H1 (cell line): ENCODE measurements at regions not wholly inside any gene's neighbourhood (a gene's known extent, or its start where the extent isn't known, plus 50 kb on each side); places are given as distances from the start of the nearest gene placed in this dataset.

Source experiments
- CTCF ChIA-PET: fragments of 300-600 bp; sonication (Branson Sonifier 250); formaldehyde crosslinking; loops from one replicate; lab custom pipeline; 2021; ENCODE audit not compliant: partially characterized antibody; lab: Charles Lee
- POLR2A ChIA-PET: fragments of 300-600 bp; sonication (Branson Sonifier 250); formaldehyde crosslinking; loops from one replicate; lab custom pipeline; 2021; ENCODE audit warnings: inconsistent platforms; ENCODE audit not compliant: partially characterized antibody; lab: Charles Lee
- DNase-seq, 2 experiments: peaks; one replicate each; pipeline versions ENCODE4 v3.0.0 to v3.0.0-alpha.2; 2010 to 2022; ENCODE audit warnings: low spot score in 2 of 2, low read depth in 1 of 2, mixed read lengths in 1 of 2
- FAIRE-seq: peaks from 2 replicates; lab custom pipeline; 2011; peaks lifted over from hg19 to GRCh38; lab: Jason Lieb, UNC
- H2AFZ ChIP-seq: 2 replicates; pipeline ENCODE4 v1.8.1; 2012; ENCODE audit warnings: low read length, inconsistent platforms
- H2AK5ac ChIP-seq: 2 replicates; pipeline ENCODE4 v1.6.1; 2013; ENCODE audit warnings: low read depth, low read length
- H2BK120ac ChIP-seq: replicated peaks from 2 replicates; pipeline ENCODE3; 2013; ENCODE audit warnings: low read depth, low read length, inconsistent platforms
- H2BK12ac ChIP-seq: 2 replicates; pipeline ENCODE4 v1.6.1; 2013; ENCODE audit warnings: low read depth, low read length
- H2BK15ac ChIP-seq: 2 replicates; pipeline ENCODE4 v1.6.1; 2013; ENCODE audit warnings: low read length
- H2BK20ac ChIP-seq: 2 replicates; pipeline ENCODE4 v1.6.1; 2013; ENCODE audit warnings: low read length
- H2BK5ac ChIP-seq: 2 replicates; pipeline ENCODE4 v1.6.1; 2013; ENCODE audit warnings: low read depth, low read length
- H3K14ac ChIP-seq: 2 replicates; pipeline ENCODE4 v1.6.1; 2013; ENCODE audit warnings: inconsistent platforms; ENCODE audit not compliant: insufficient read length
- H3K18ac ChIP-seq: 2 replicates; pipeline ENCODE4 v1.6.1; 2013; ENCODE audit warnings: low read length; ENCODE audit errors: extremely low read depth
- H3K23ac ChIP-seq: 2 replicates; pipeline ENCODE4 v1.6.1; 2013; ENCODE audit warnings: inconsistent platforms; ENCODE audit not compliant: insufficient read length
- H3K23me2 ChIP-seq: 2 replicates; pipeline ENCODE4 v1.6.1; 2013; ENCODE audit warnings: low read depth, low read length
- H3K27ac ChIP-seq: 2 replicates; pipeline ENCODE4 v1.6.1; 2011; ENCODE audit warnings: low read depth, low read length, inconsistent platforms
- H3K27me3 ChIP-seq, 4 experiments: replicated peaks in 1 of 4; 1 replicate in 1 of 4; 2 replicates in 3 of 4; pipeline versions ENCODE4 v1.6.1 to v1.8.1; 2011 to 2013; ENCODE audit warnings: low read length in 3 of 4, mild to moderate bottlenecking in 3 of 4, inconsistent platforms in 2 of 4, mixed read lengths in 2 of 4, moderate library complexity in 1 of 4; ENCODE audit not compliant: control insufficient read depth in 3 of 4, insufficient read depth in 3 of 4; ENCODE audit errors: extremely low read depth in 1 of 4
- H3K36me3 ChIP-seq, 4 experiments: 2 replicates each; pipeline versions ENCODE4 v1.6.1 to v1.8.1; 2011 to 2013; ENCODE audit warnings: mild to moderate bottlenecking in 4 of 4, low read length in 3 of 4, moderate library complexity in 2 of 4, control low read depth in 1 of 4, inconsistent platforms in 1 of 4; ENCODE audit not compliant: insufficient read depth in 4 of 4, control insufficient read depth in 2 of 4
- H3K4ac ChIP-seq: replicated peaks from 2 replicates; pipeline ENCODE3; 2013; ENCODE audit warnings: low read length, low read depth, mixed read lengths, inconsistent platforms; ENCODE audit not compliant: insufficient read length
- H3K4me1 ChIP-seq, 4 experiments: replicated peaks in 1 of 4; 1 replicate in 1 of 4; 2 replicates in 3 of 4; pipeline versions ENCODE4 v1.6.1 to v1.8.1; 2011 to 2013; ENCODE audit warnings: low read length in 3 of 4, inconsistent platforms in 2 of 4, mixed read lengths in 1 of 4; ENCODE audit not compliant: insufficient read depth in 4 of 4, control insufficient read depth in 3 of 4
- H3K4me2 ChIP-seq, 2 experiments: 2 replicates each; pipeline versions ENCODE4 v1.6.1 to v1.8.1; 2011 to 2013; ENCODE audit warnings: low read depth in 2 of 2, low read length in 2 of 2, control low read depth in 1 of 2, inconsistent platforms in 1 of 2, mild to moderate bottlenecking in 1 of 2; ENCODE audit not compliant: insufficient read depth in 1 of 2
- H3K4me3 ChIP-seq, 4 experiments: fragments of 200-600, 300-600 bp in 1 of 4; sonication (generic), shearing (Covaris generic), sonication (Bioruptor Twin) in 1 of 4; 2 replicates each; pipeline versions ENCODE4 v1.5.1 to v1.8.1; 2011 to 2016; ENCODE audit warnings: low read length in 4 of 4, low read depth in 3 of 4, control low read depth in 2 of 4, inconsistent platforms in 2 of 4, mild to moderate bottlenecking in 2 of 4, mixed read lengths in 1 of 4, moderate library complexity in 1 of 4; ENCODE audit not compliant: insufficient read depth in 2 of 4; ENCODE audit errors: extremely low read depth in 1 of 4
- H3K56ac ChIP-seq: replicated peaks from 2 replicates; pipeline ENCODE3; 2013; ENCODE audit warnings: low read depth, mild to moderate bottlenecking, mixed read lengths, low read length, inconsistent platforms; ENCODE audit not compliant: insufficient read length
- H3K79me1 ChIP-seq: 2 replicates; pipeline ENCODE4 v1.6.1; 2013; ENCODE audit warnings: low read depth, low read length, control low read depth
- H3K79me2 ChIP-seq, 2 experiments: 2 replicates each; pipeline versions ENCODE4 v1.6.1 to v1.8.1; 2012 to 2013; ENCODE audit warnings: low read length in 2 of 2, mild to moderate bottlenecking in 2 of 2, inconsistent platforms in 1 of 2; ENCODE audit not compliant: insufficient read depth in 2 of 2, control insufficient read depth in 1 of 2
- H3K9ac ChIP-seq, 4 experiments: replicated peaks in 1 of 4; 1 replicate in 1 of 4; 2 replicates in 3 of 4; pipeline versions ENCODE4 v1.6.1 to v1.8.1; 2011 to 2013; ENCODE audit warnings: low read depth in 3 of 4, low read length in 3 of 4, control low read depth in 2 of 4, mild to moderate bottlenecking in 2 of 4, moderate library complexity in 2 of 4, inconsistent platforms in 1 of 4; ENCODE audit errors: extremely low read depth in 1 of 4
- H3K9me3 ChIP-seq, 2 experiments: 2 replicates each; pipeline versions ENCODE4 v1.6.1 to v1.8.1; 2012 to 2013; ENCODE audit warnings: mild to moderate bottlenecking in 2 of 2, moderate library complexity in 2 of 2, control low read depth in 1 of 2, inconsistent platforms in 1 of 2, low read depth in 1 of 2, low read length in 1 of 2, mixed read lengths in 1 of 2; ENCODE audit not compliant: insufficient read depth in 2 of 2
- H4K20me1 ChIP-seq, 2 experiments: replicated peaks in 1 of 2; 2 replicates each; pipeline versions ENCODE3 to v1.8.1; 2011 to 2013; ENCODE audit warnings: inconsistent platforms in 2 of 2, low read length in 2 of 2, mild to moderate bottlenecking in 1 of 2; ENCODE audit not compliant: insufficient read depth in 2 of 2, control insufficient read depth in 1 of 2
- H4K5ac ChIP-seq: 2 replicates; pipeline ENCODE4 v1.6.1; 2013; ENCODE audit warnings: low read length, low read depth, mixed read lengths, inconsistent platforms; ENCODE audit not compliant: insufficient read length
- H4K8ac ChIP-seq: 2 replicates; pipeline ENCODE4 v1.8.0; 2013; ENCODE audit warnings: mild to moderate bottlenecking, moderate library complexity, low read length, inconsistent platforms; ENCODE audit not compliant: insufficient read depth; ENCODE audit errors: extremely low read depth
- H4K91ac ChIP-seq: replicated peaks from 2 replicates; pipeline ENCODE3; 2013; ENCODE audit warnings: low read length, mixed read lengths, inconsistent platforms; ENCODE audit not compliant: insufficient read length
- BACH1 ChIP-seq: IDR thresholded peaks from 2 replicates; pipeline ENCODE4 v1.6.1; 2012; ENCODE audit warnings: low read length, improper control_type of control experiment
- BCL11A ChIP-seq, 2 experiments: IDR thresholded peaks; one replicate each; pipeline ENCODE4 v1.6.1; 2011; ENCODE audit warnings: low read depth in 2 of 2, low read length in 2 of 2, mild to moderate bottlenecking in 2 of 2
- GTF2F1 ChIP-seq: IDR thresholded peaks from 2 replicates; pipeline ENCODE4 v1.6.1; 2012; ENCODE audit warnings: low read depth, low read length, improper control_type of control experiment, borderline replicate concordance
- HDAC2 ChIP-seq, 2 experiments: fragments of 300-600 bp in 1 of 2; sonication (generic) in 1 of 2; IDR thresholded peaks; 2 replicates each; pipeline ENCODE4 v1.6.1; 2011 to 2012; ENCODE audit warnings: low read depth in 2 of 2, low read length in 2 of 2, mild to moderate bottlenecking in 2 of 2, moderate library complexity in 2 of 2, borderline replicate concordance in 1 of 2, inconsistent platforms in 1 of 2
- JUN ChIP-seq: IDR thresholded peaks from 2 replicates; pipeline ENCODE4 v1.6.1; 2011; ENCODE audit warnings: low read depth, mild to moderate bottlenecking, improper control_type of control experiment, low read length
- KDM5A ChIP-seq: fragments of 200-600 bp; IDR thresholded peaks from 2 replicates; pipeline ENCODE4 v1.7.1; 2012; ENCODE audit warnings: mild to moderate bottlenecking, low read length, inconsistent platforms, mixed read lengths
- NANOG ChIP-seq: IDR thresholded peaks from 2 replicates; pipeline ENCODE4 v1.6.1; 2011; ENCODE audit warnings: low read length, low read depth, mild to moderate bottlenecking, inconsistent platforms; ENCODE audit not compliant: insufficient read depth, poor library complexity, severe bottlenecking
- RNF2 ChIP-seq: fragments of 200-900, 300-1000 bp; sonication (generic); IDR thresholded peaks from 2 replicates; pipeline ENCODE4 v1.7.1; 2016; ENCODE audit warnings: borderline replicate concordance, low read depth, mild to moderate bottlenecking, antibody characterized with exemption, low read length; ENCODE audit not compliant: poor library complexity, severe bottlenecking; ENCODE audit errors: missing control alignments
- YY1 ChIP-seq: IDR thresholded peaks from 2 replicates; pipeline ENCODE4 v1.6.1; 2011; ENCODE audit warnings: low read depth, mild to moderate bottlenecking, low read length
- ZNF274 ChIP-seq: IDR thresholded peaks from 2 replicates; pipeline ENCODE4 v1.7.0; 2012; ENCODE audit warnings: low read length, borderline replicate concordance; ENCODE audit errors: extremely low read depth
- WGBS, 2 experiments: shearing (Covaris generic) in 1 of 2; methylation state at CpG; one replicate each; pipeline versions ENCODE4 v1.1.6 to v1.1.7; 2013 to 2015; ENCODE audit warnings: low lambda C conversion rate in 2 of 2, mixed read lengths in 2 of 2, inconsistent platforms in 1 of 2, low coverage in 1 of 2, missing lambda C conversion rate in 1 of 2; ENCODE audit not compliant: insufficient replicate concordance in 2 of 2, insufficient coverage in 1 of 2, insufficient read length in 1 of 2; ENCODE audit errors: extremely low coverage in 1 of 2, missing lambda C conversion rate in 1 of 2; 5-methylcytosine and 5-hydroxymethylcytosine counted together
- TF ChIP-seq, protein P1 (sequence below): IDR thresholded peaks from 2 replicates; pipeline ENCODE4 v1.6.1; 2011; ENCODE audit warnings: low read length, improper control_type of control experiment

GRCh38 chr2:181176540-181176939, 196.1 kb downstream of the UBE2E3 start:
- Histone ChIP-seq H2BK20ac (no peak overlapping the region), H3K36me3 (no peaks in the 10 kb centered on the region), H3K4me2 (no peak overlapping the region), H4K20me1 (no peaks in the 10 kb centered on the region), H3K4ac (no peak overlapping the region), H4K91ac (no peak overlapping the region), H3K14ac (no peak overlapping the region), H3K23me2 (no peaks in the 10 kb centered on the region), H3K56ac (no peak overlapping the region), H3K23ac (no peak overlapping the region), H3K9ac (no peak overlapping the region), H2AK5ac (no peak overlapping the region), H2BK5ac (no peak overlapping the region), H3K79me2 (no peaks in the 10 kb centered on the region), H3K27ac (no peak overlapping the region), H2BK120ac (no peak overlapping the region), H3K4me3 (no peak overlapping the region), H2BK15ac (no peak overlapping the region), H4K8ac (no peak overlapping the region), H3K79me1 (no peaks in the 10 kb centered on the region), H3K9me3 (no peaks in the 10 kb centered on the region), H3K18ac (no peak overlapping the region), H3K4me1 (no peaks in the 10 kb centered on the region; a peak in 1 of 7 replicates), H2BK12ac (no peak overlapping the region), H4K5ac (no peak overlapping the region), H2AFZ (no peak overlapping the region), H3K27me3 (no peaks in the 10 kb centered on the region)
- no peak for DNase-seq
- CTCF ChIA-PET = interaction anchor here (0.9 kb wide), 1 partner anchor 52 kb away, joined by 3 read pairs; no protein-coding TSS in a partner anchor
- POLR2A ChIA-PET = no interaction called here
- no peak for FAIRE-seq
- 94% methylated on average over 1 of the region's 1 CpG; no CpG with 5 or more reads in 1 of the 2 experiments for WGBS, 2 experiments
- TF ChIP-seq GTF2F1 = no peak
- TF ChIP-seq BCL11A (IDR thresholded peaks at IDR 0.05; ENCODE audit: low read depth in 2 of 2, low read length in 2 of 2) = no peak
- TF ChIP-seq KDM5A = no peak
- TF ChIP-seq BACH1 = no peak
- TF ChIP-seq, protein P1, sequence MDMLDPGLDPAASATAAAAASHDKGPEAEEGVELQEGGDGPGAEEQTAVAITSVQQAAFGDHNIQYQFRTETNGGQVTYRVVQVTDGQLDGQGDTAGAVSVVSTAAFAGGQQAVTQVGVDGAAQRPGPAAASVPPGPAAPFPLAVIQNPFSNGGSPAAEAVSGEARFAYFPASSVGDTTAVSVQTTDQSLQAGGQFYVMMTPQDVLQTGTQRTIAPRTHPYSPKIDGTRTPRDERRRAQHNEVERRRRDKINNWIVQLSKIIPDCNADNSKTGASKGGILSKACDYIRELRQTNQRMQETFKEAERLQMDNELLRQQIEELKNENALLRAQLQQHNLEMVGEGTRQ = no peak
- no peak for TF ChIP-seq ZNF274
- TF ChIP-seq RNF2 = no peak
- TF ChIP-seq YY1 = no peak
- TF ChIP-seq NANOG = no peak
- TF ChIP-seq HDAC2 (IDR thresholded peaks at IDR 0.05; ENCODE audit: borderline replicate concordance in 1 of 2, low read depth in 2 of 2, low read length in 2 of 2) = no peak
- TF ChIP-seq JUN = no peak
